Esophagus squamous epithelium (tissue), 4 donors: ENCODE measurements at regions not wholly inside any gene's neighbourhood (a gene's known extent, or its start where the extent isn't known, plus 50 kb on each side); places are given as distances from the start of the nearest gene placed in this dataset.
"Not testable (repeated sequence)": the region's sequence is repeated elsewhere in the genome, so short reads cannot be mapped to it uniquely, and the experiment has no call there.

Source experiments
- CTCF ChIP-seq, 6 experiments: fragments of 450-650 bp in 4 of 6; fragments of 200-600 bp in 2 of 6; sonication (generic) in 2 of 6; IDR thresholded peaks; one replicate each; pipeline ENCODE4 v1.5.1; 2016 to 2019; ENCODE audit warnings: antibody characterized with exemption in 6 of 6, mild to moderate bottlenecking in 4 of 6, moderate library complexity in 4 of 6
- POLR2A ChIP-seq, 4 donors: fragments of 450-650 bp; IDR thresholded peaks; one replicate each; pipeline ENCODE4 v1.6.1; 2017; ENCODE audit warnings: antibody characterized with exemption in 4 of 4, mild to moderate bottlenecking in 4 of 4, moderate library complexity in 3 of 4

GRCh38 chr16:58983181-58983965 is 249.3 kb upstream of the GOT2 start:
- not testable (repeated sequence) for TF ChIP-seq POLR2A, CTCF (IDR thresholded peaks at IDR 0.05)
